ENCODE measurements at regions not wholly inside any gene's neighbourhood (a gene's known extent, or its start where the extent isn't known, plus 50 kb on each side); places are given as distances from the start of the nearest gene placed in this dataset.

DNA sequence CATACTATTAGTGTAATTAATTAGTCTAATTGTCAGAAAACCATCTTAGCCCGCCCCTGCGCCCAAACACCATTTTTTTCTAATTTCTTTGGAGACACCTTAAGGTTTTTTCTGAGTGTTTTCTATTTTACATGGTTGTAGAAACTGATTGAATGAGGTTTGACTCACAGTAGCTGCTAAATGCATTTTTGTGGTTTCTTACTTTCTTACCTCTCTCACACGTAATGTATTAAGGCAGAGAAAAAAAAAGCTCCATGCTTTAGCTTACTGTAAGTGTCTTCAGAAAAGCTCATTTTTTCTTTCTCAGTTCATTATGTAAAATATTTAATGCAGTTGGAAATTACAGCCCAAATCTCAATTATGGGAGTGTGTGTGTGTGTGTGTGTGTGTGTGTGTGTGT lies 548.5 kb upstream of the LRRTM4 start:
- in situ Hi-C loops (cut with HindIII; ENCODE audit: low pct_ligation_motif_present, low sequenced_read_pairs), result no loop called here

DNA sequence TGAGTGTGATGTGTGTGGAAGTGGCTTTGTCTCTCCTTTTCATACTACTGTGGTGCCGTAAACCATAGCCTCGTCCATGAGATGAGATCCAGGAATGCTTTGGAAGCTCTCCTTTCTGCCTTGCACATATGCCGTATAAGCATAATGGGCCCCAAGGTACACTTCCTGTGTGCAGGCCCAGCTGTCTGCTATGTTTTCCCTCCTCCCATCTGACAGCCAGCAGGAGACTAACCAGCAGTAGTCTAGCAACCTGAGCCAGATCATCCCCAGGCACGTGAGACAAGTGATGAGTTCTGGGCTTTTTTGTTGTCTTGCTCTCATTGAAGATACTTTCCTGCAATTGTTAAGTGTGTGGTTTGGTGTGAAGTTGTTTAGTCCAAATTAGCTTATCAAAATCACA lies 555.5 kb upstream of the LRRTM4 start:
- in situ Hi-C loops (cut with HindIII; ENCODE audit: low pct_ligation_motif_present, low sequenced_read_pairs), result no loop called here
- DNase-seq, result no peak

More for the DNA sequence above, 548.5 kb upstream of the LRRTM4 start:
- Histone ChIP-seq H3K27ac (no peak overlapping the region), H3K27me3 (replicated peaks) (no peaks in the 10 kb centered on the region), H3K4me3 (ENCODE audit: low read depth, low read length) (no peak overlapping the region), H3K36me3 (replicated peaks) (no peaks in the 10 kb centered on the region)
- no peak for DNase-seq
- no peak for TF ChIP-seq CTCF (IDR thresholded peaks at IDR 0.05; ENCODE audit: low read depth, low read length, missing control alignments)

GRCh38 chr2:78082555-78082954 lies 560.4 kb upstream of the LRRTM4 start:
- TF ChIP-seq CTCF (IDR thresholded peaks at IDR 0.05; ENCODE audit: low read depth, low read length, missing control alignments), result no peak
- Histone ChIP-seq H3K36me3 (replicated peaks) (no peaks in the 10 kb centered on the region), H3K27me3 (replicated peaks) (no peaks in the 10 kb centered on the region), H3K27ac (no peak overlapping the region), H3K4me3 (ENCODE audit: low read depth, low read length) (no peak overlapping the region)
- in situ Hi-C loops (cut with HindIII; ENCODE audit: low pct_ligation_motif_present, low sequenced_read_pairs), result no loop called here
- no peak for DNase-seq

More for the DNA sequence above, 555.5 kb upstream of the LRRTM4 start:
- H3K36me3 ChIP-seq (replicated peaks), result no peaks in the 10 kb centered on the region
- no peak for TF ChIP-seq CTCF (IDR thresholded peaks at IDR 0.05; ENCODE audit: low read depth, low read length, missing control alignments)
- H3K27me3 ChIP-seq (replicated peaks), result no peaks in the 10 kb centered on the region
- no peak overlapping the region for H3K4me3 ChIP-seq (ENCODE audit: low read depth, low read length)
- no peak overlapping the region for H3K27ac ChIP-seq

GRCh38 chr2:78093436-78093835 lies 571.3 kb upstream of the LRRTM4 start:
- DNase-seq, result no peak
- Histone ChIP-seq H3K27ac (no peak overlapping the region), H3K4me3 (ENCODE audit: low read depth, low read length) (no peak overlapping the region), H3K36me3 (replicated peaks) (no peaks in the 10 kb centered on the region), H3K27me3 (replicated peaks) (no peaks in the 10 kb centered on the region)
- TF ChIP-seq CTCF (IDR thresholded peaks at IDR 0.05; ENCODE audit: low read depth, low read length, missing control alignments), result no peak
- in situ Hi-C loops (cut with HindIII; ENCODE audit: low pct_ligation_motif_present, low sequenced_read_pairs), result no loop called here

DNA sequence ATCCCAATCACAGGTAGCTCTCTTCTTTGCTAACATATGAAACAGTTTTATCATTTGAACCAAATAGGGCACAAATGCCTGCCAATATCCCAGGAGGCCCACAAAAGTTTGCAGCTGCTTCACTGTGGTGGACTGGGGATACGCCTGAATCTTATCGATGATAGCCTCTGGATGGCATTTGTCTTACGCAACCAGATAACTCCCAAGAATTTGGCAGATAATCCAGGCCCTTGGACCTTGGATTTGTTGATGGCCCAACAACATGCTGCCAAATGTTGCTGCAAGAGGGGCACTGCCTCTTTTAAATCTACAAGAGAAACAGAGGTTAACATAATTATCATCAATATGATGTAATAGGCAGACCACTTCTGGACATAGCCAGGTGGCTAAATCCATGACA lies 587.1 kb upstream of the LRRTM4 start:
- DNase-seq, result no peak
- TF ChIP-seq CTCF (IDR thresholded peaks at IDR 0.05; ENCODE audit: low read depth, low read length, missing control alignments), result no peak
- H3K36me3 ChIP-seq (replicated peaks), result no peaks in the 10 kb centered on the region
- H3K27ac ChIP-seq, result no peak overlapping the region
- H3K4me3 ChIP-seq (ENCODE audit: low read depth, low read length), result no peak overlapping the region
- in situ Hi-C loops (cut with HindIII; ENCODE audit: low pct_ligation_motif_present, low sequenced_read_pairs), result no loop called here
- H3K27me3 ChIP-seq (replicated peaks), result no peaks in the 10 kb centered on the region

DNA sequence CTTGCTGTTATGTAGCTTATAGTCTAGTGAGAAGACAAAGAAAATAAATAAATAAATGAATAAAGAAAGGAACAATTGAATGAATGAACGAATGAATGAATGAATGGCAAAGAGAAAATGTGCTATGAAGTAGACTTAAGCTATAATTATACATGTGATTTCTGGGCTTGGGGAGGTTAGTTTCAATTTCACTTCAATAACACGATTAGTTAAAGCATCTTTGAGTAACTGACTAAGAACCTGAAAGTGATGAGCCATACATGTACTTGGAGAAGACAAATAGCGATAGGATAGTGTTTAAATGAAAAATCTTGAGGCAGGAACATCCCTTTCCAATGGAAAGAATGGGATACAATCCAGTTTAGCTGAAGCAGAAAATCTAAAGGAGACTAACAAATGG lies 593.1 kb upstream of the LRRTM4 start:
- in situ Hi-C loops (cut with HindIII; ENCODE audit: low pct_ligation_motif_present, low sequenced_read_pairs), result no loop called here
- Histone ChIP-seq H3K27ac (no peak overlapping the region), H3K4me3 (ENCODE audit: low read depth, low read length) (no peak overlapping the region), H3K27me3 (replicated peaks) (no peaks in the 10 kb centered on the region), H3K36me3 (replicated peaks) (no peaks in the 10 kb centered on the region)
- DNase-seq, result no peak
- TF ChIP-seq CTCF (IDR thresholded peaks at IDR 0.05; ENCODE audit: low read depth, low read length, missing control alignments), result no peak

Data from brain microvascular endothelial cell (primary cell).